ENCODE measurements at regions not wholly inside any gene's neighbourhood (a gene's known extent, or its start where the extent isn't known, plus 50 kb on each side); places are given as distances from the start of the nearest gene placed in this dataset.
A peak's percentile ranks its signal among the peaks of the same experiment; 100 is the strongest.
"Not testable (repeated sequence)": the region's sequence is repeated elsewhere in the genome, so short reads cannot be mapped to it uniquely, and the experiment has no call there.

GRCh38 chr6:100230953-100231316, 233.8 kb downstream of the SIM1 start:
- in situ Hi-C loops (cut with MboI; ENCODE audit: low pct_unique_long_range_greater_than_20kb, low sequenced_read_pairs): no loop called here
- no peak for DNase-seq

GRCh38 chr6:100230115-100230952, 234.4 kb downstream of the SIM1 start:
- no peak for DNase-seq
- in situ Hi-C loops (cut with MboI; ENCODE audit: low pct_unique_long_range_greater_than_20kb, low sequenced_read_pairs): no loop called here

- DNase-seq: peak; percentile 2
Observed at GRCh38 chr6:100229512-100229911, 235.2 kb downstream of the SIM1 start.

GRCh38 chr6:100228834-100229441, 234.9 kb upstream of the MCHR2 start:
- in situ Hi-C loops (cut with MboI; ENCODE audit: low pct_unique_long_range_greater_than_20kb, low sequenced_read_pairs): no loop called here
- peak; percentile 61 for DNase-seq

More at GRCh38 chr6:100229512-100229911, 235.2 kb downstream of the SIM1 start:
- in situ Hi-C loops (cut with MboI; ENCODE audit: low pct_unique_long_range_greater_than_20kb, low sequenced_read_pairs): no loop called here

- in situ Hi-C loops (cut with MboI; ENCODE audit: low pct_unique_long_range_greater_than_20kb, low sequenced_read_pairs): no loop called here
- DNase-seq: no peak
Observed at GRCh38 chr6:100228437-100228833, 234.4 kb upstream of the MCHR2 start.

GRCh38 chr6:100226811-100227210, 232.8 kb upstream of the MCHR2 start:
- in situ Hi-C loops (cut with MboI; ENCODE audit: low pct_unique_long_range_greater_than_20kb, low sequenced_read_pairs): no loop called here
- no peak for DNase-seq

GRCh38 chr6:100223952-100224351, 229.9 kb upstream of the MCHR2 start:
- DNase-seq; in situ Hi-C loops (cut with MboI; ENCODE audit: low pct_unique_long_range_greater_than_20kb, low sequenced_read_pairs): not testable (repeated sequence)

GRCh38 chr6:100220543-100220942, 226.5 kb upstream of the MCHR2 start:
- in situ Hi-C loops (cut with MboI; ENCODE audit: low pct_unique_long_range_greater_than_20kb, low sequenced_read_pairs): no loop called here
- no peak for DNase-seq

- DNase-seq: no peak
- in situ Hi-C loops (cut with MboI; ENCODE audit: low pct_unique_long_range_greater_than_20kb, low sequenced_read_pairs): no loop called here
Observed at GRCh38 chr6:100217225-100218012, 223.4 kb upstream of the MCHR2 start.

- no peak for DNase-seq
- in situ Hi-C loops (cut with MboI; ENCODE audit: low pct_unique_long_range_greater_than_20kb, low sequenced_read_pairs): no loop called here
Observed at GRCh38 chr6:100216760-100217159, 222.7 kb upstream of the MCHR2 start.

GRCh38 chr6:100212131-100212530, 218.1 kb upstream of the MCHR2 start:
- in situ Hi-C loops (cut with MboI; ENCODE audit: low pct_unique_long_range_greater_than_20kb, low sequenced_read_pairs): no loop called here
- no peak for DNase-seq

GRCh38 chr6:100210137-100211117, 216.4 kb upstream of the MCHR2 start:
- no peak for DNase-seq
- in situ Hi-C loops (cut with MboI; ENCODE audit: low pct_unique_long_range_greater_than_20kb, low sequenced_read_pairs): no loop called here

- no peak for DNase-seq
- in situ Hi-C loops (cut with MboI; ENCODE audit: low pct_unique_long_range_greater_than_20kb, low sequenced_read_pairs): no loop called here
Observed at GRCh38 chr6:100209323-100210136, 215.5 kb upstream of the MCHR2 start.

- no peak for DNase-seq
- in situ Hi-C loops (cut with MboI; ENCODE audit: low pct_unique_long_range_greater_than_20kb, low sequenced_read_pairs): no loop called here
Observed at GRCh38 chr6:100203400-100203799, 209.4 kb upstream of the MCHR2 start.

- no peak for DNase-seq
Observed at GRCh38 chr6:100202417-100203194, 208.6 kb upstream of the MCHR2 start.

GRCh38 chr6:100196214-100196982, 202.4 kb upstream of the MCHR2 start:
- in situ Hi-C loops (cut with MboI; ENCODE audit: low pct_unique_long_range_greater_than_20kb, low sequenced_read_pairs); DNase-seq: not testable (repeated sequence)

More at GRCh38 chr6:100202417-100203194, 208.6 kb upstream of the MCHR2 start:
- in situ Hi-C loops (cut with MboI; ENCODE audit: low pct_unique_long_range_greater_than_20kb, low sequenced_read_pairs): no loop called here

- DNase-seq; in situ Hi-C loops (cut with MboI; ENCODE audit: low pct_unique_long_range_greater_than_20kb, low sequenced_read_pairs): not testable (repeated sequence)
Observed at GRCh38 chr6:100195244-100195643, 201.2 kb upstream of the MCHR2 start.
